ENCODE measurements at regions not wholly inside any gene's neighbourhood (a gene's known extent, or its start where the extent isn't known, plus 50 kb on each side); places are given as distances from the start of the nearest gene placed in this dataset.

GRCh38 chr10:63030536-63030935 is 102.6 kb upstream of the NRBF2 start:
- no peak for TF ChIP-seq CTCF (conservative IDR thresholded peaks at IDR 0.05; ENCODE audit: low read depth, low read length)
- H3K4me3 ChIP-seq (ENCODE audit: low read depth, low read length): no peak overlapping the region
- DNase-seq (ENCODE audit: low read depth): peak; percentile 4

GRCh38 chr10:63027531-63027930 is 105.6 kb upstream of the NRBF2 start:
- no peak for TF ChIP-seq CTCF (conservative IDR thresholded peaks at IDR 0.05; ENCODE audit: low read depth, low read length)
- H3K4me3 ChIP-seq (ENCODE audit: low read depth, low read length): no peak overlapping the region
- no peak for DNase-seq (ENCODE audit: low read depth)

GRCh38 chr10:63021225-63021624 is 111.9 kb upstream of the NRBF2 start:
- TF ChIP-seq CTCF (conservative IDR thresholded peaks at IDR 0.05; ENCODE audit: low read depth, low read length): no peak
- DNase-seq (ENCODE audit: low read depth): no peak
- H3K4me3 ChIP-seq (ENCODE audit: low read depth, low read length): no peak overlapping the region

- no peak for TF ChIP-seq CTCF (conservative IDR thresholded peaks at IDR 0.05; ENCODE audit: low read depth, low read length)
- H3K4me3 ChIP-seq (ENCODE audit: low read depth, low read length): no peak overlapping the region
- no peak for DNase-seq (ENCODE audit: low read depth)
These were observed 119.4 kb upstream of the NRBF2 start for GRCh38 chr10:63013755-63014154.

GRCh38 chr10:63012623-63013022 is 120.5 kb upstream of the NRBF2 start:
- no peak for DNase-seq (ENCODE audit: low read depth)
- no peak overlapping the region for H3K4me3 ChIP-seq (ENCODE audit: low read depth, low read length)
- no peak for TF ChIP-seq CTCF (conservative IDR thresholded peaks at IDR 0.05; ENCODE audit: low read depth, low read length)

GRCh38 chr10:63010203-63010602 is 122.9 kb upstream of the NRBF2 start:
- DNase-seq (ENCODE audit: low read depth): no peak
- TF ChIP-seq CTCF (conservative IDR thresholded peaks at IDR 0.05; ENCODE audit: low read depth, low read length): no peak

GRCh38 chr10:63008491-63008890 is 124.6 kb upstream of the NRBF2 start:
- no peak overlapping the region for H3K4me3 ChIP-seq (ENCODE audit: low read depth, low read length)
- peak; percentile 4 for DNase-seq (ENCODE audit: low read depth)
- no peak for TF ChIP-seq CTCF (conservative IDR thresholded peaks at IDR 0.05; ENCODE audit: low read depth, low read length)

More at GRCh38 chr10:63010203-63010602, 122.9 kb upstream of the NRBF2 start:
- no peak overlapping the region for H3K4me3 ChIP-seq (ENCODE audit: low read depth, low read length)
